GM12891 (cell line): ENCODE measurements at regions not wholly inside any gene's neighbourhood (a gene's known extent, or its start where the extent isn't known, plus 50 kb on each side); places are given as distances from the start of the nearest gene placed in this dataset.

Experiments used
- POLR2A ChIP-seq: IDR thresholded peaks from 2 replicates; pipeline ENCODE4 v1.6.1; 2011; ENCODE audit warnings: low read depth, low read length, control low read depth
- POLR2AphosphoS5 ChIP-seq: IDR thresholded peaks from 2 replicates; pipeline ENCODE4 v1.6.1; 2011; ENCODE audit warnings: low read depth, low read length, control low read depth

DNA sequence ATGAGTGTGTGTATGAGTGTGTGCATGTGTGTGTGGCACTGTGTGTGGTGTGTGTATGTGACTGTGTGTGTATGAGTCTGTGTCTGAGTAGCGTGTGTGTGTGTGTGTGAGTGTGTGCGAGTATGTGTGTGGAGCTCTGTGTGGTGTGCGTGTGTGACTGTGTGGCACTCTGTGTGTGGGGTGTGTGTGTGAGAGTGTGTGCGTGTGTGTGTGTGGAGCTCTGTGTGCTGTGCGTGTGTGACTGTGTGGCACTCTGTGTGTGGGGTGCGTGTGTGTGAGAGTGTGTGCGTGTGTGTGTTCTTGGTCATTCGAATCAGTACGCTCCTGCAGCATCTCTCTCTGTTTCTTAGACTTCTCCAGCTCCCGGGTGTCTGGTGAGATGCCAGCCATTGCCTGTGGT lies 76.9 kb upstream of the TMEM132C start:
- no peak for TF ChIP-seq POLR2AphosphoS5
- no peak for TF ChIP-seq POLR2A
